ENCODE measurements at regions not wholly inside any gene's neighbourhood (a gene's known extent, or its start where the extent isn't known, plus 50 kb on each side); places are given as distances from the start of the nearest gene placed in this dataset.

GRCh38 chr6:47141171-47141570 is 99.0 kb upstream of the ADGRF1 start:
- Mint-ChIP-seq H3K27me3 (no peaks in the 10 kb centered on the region), H3K4me3 (ENCODE audit: low read depth) (no peak overlapping the region), H3K4me1 (ENCODE audit: low read depth) (peaks cover 13% of the 10 kb centered on the region), H3K36me3 (ENCODE audit: insufficient read depth) (no peaks in the 10 kb centered on the region), H3K9me3 (ENCODE audit: low read depth) (peaks cover 4% of the 10 kb centered on the region), H3K27ac (no peak overlapping the region)
- DNase-seq (ENCODE audit: low spot score, unreplicated experiment) = no peak
- no peak for TF ChIP-seq CTCF (IDR thresholded peaks at IDR 0.05; ENCODE audit: unreplicated experiment)

- peaks cover 29% of the 10 kb centered on the region for H3K4me1 Mint-ChIP-seq (ENCODE audit: low read depth)
- no peak for DNase-seq (ENCODE audit: low spot score, unreplicated experiment)
- peaks cover 4% of the 10 kb centered on the region for H3K9me3 Mint-ChIP-seq (ENCODE audit: low read depth)
- H3K4me3 Mint-ChIP-seq (ENCODE audit: low read depth) = no peak overlapping the region
- no peak for TF ChIP-seq CTCF (IDR thresholded peaks at IDR 0.05; ENCODE audit: unreplicated experiment)
- no peaks in the 10 kb centered on the region for H3K27me3 Mint-ChIP-seq
- peak overlapping the region; percentile 44 for H3K27ac Mint-ChIP-seq
- H3K36me3 Mint-ChIP-seq (ENCODE audit: insufficient read depth) = no peaks in the 10 kb centered on the region
Observed at GRCh38 chr6:47138046-47138445, 95.9 kb upstream of the ADGRF1 start.

GRCh38 chr6:47137073-47137472 is 94.9 kb upstream of the ADGRF1 start:
- H3K4me1 Mint-ChIP-seq (ENCODE audit: low read depth) = peaks cover 36% of the 10 kb centered on the region
- no peak overlapping the region for H3K4me3 Mint-ChIP-seq (ENCODE audit: low read depth)
- DNase-seq (ENCODE audit: low spot score, unreplicated experiment) = no peak
- no peaks in the 10 kb centered on the region for H3K27me3 Mint-ChIP-seq
- H3K36me3 Mint-ChIP-seq (ENCODE audit: insufficient read depth) = no peaks in the 10 kb centered on the region
- TF ChIP-seq CTCF (IDR thresholded peaks at IDR 0.05; ENCODE audit: unreplicated experiment) = no peak
- H3K9me3 Mint-ChIP-seq (ENCODE audit: low read depth) = no peaks in the 10 kb centered on the region
- H3K27ac Mint-ChIP-seq = no peak overlapping the region

- Mint-ChIP-seq H3K4me1 (ENCODE audit: low read depth) (peaks cover 40% of the 10 kb centered on the region), H3K27ac (peak overlapping the region; percentile 91), H3K9me3 (ENCODE audit: low read depth) (no peaks in the 10 kb centered on the region), H3K27me3 (no peaks in the 10 kb centered on the region), H3K4me3 (ENCODE audit: low read depth) (no peak overlapping the region), H3K36me3 (ENCODE audit: insufficient read depth) (no peaks in the 10 kb centered on the region)
- no peak for DNase-seq (ENCODE audit: low spot score, unreplicated experiment)
- TF ChIP-seq CTCF (IDR thresholded peaks at IDR 0.05; ENCODE audit: unreplicated experiment) = no peak
Observed at GRCh38 chr6:47135772-47136171, 93.6 kb upstream of the ADGRF1 start.

GRCh38 chr6:47134476-47135189 is 92.5 kb upstream of the ADGRF1 start:
- Mint-ChIP-seq H3K36me3 (ENCODE audit: insufficient read depth) (no peaks in the 10 kb centered on the region), H3K9me3 (ENCODE audit: low read depth) (no peaks in the 10 kb centered on the region), H3K4me1 (ENCODE audit: low read depth) (peaks cover 40% of the 10 kb centered on the region), H3K27ac (peak overlapping the region; percentile 90), H3K4me3 (ENCODE audit: low read depth) (no peak overlapping the region), H3K27me3 (no peaks in the 10 kb centered on the region)
- DNase-seq (ENCODE audit: low spot score, unreplicated experiment) = no peak
- TF ChIP-seq CTCF (IDR thresholded peaks at IDR 0.05; ENCODE audit: unreplicated experiment) = no peak

All from progenitor cell of endocrine pancreas (in vitro differentiated cells).